ENCODE measurements at regions not wholly inside any gene's neighbourhood (a gene's known extent, or its start where the extent isn't known, plus 50 kb on each side); places are given as distances from the start of the nearest gene placed in this dataset.
"Not testable (repeated sequence)": the region's sequence is repeated elsewhere in the genome, so short reads cannot be mapped to it uniquely, and the experiment has no call there.

- Mint-ChIP-seq H3K27ac (no peak overlapping the region), H3K27me3 (no peaks in the 10 kb centered on the region), H3K36me3 (no peaks in the 10 kb centered on the region), H3K4me1 (no peaks in the 10 kb centered on the region), H3K9me3 (peaks cover 0 to 2% (median 0%) of the 10 kb centered on the region in 8 donors), H3K4me3 (no peak overlapping the region)
- POLR2A ChIA-PET (ENCODE audit: partially characterized antibody), result no interaction called here
- Histone ChIP-seq H3K4me1 (ENCODE audit: insufficient read depth, low read length) (no peaks in the 10 kb centered on the region), H3K36me3 (ENCODE audit: insufficient read depth, low read length) (no peaks in the 10 kb centered on the region), H3K4me3 (ENCODE audit: low read length in 2 of 2) (no peak overlapping the region), H3K9me3 (ENCODE audit: control insufficient read depth in 1 of 2, low read length in 2 of 2) (no peaks in the 10 kb centered on the region), H3K27me3 (ENCODE audit: insufficient read depth, low read length) (no peaks in the 10 kb centered on the region), H3K27ac (ENCODE audit: low read depth, low read length) (no peak overlapping the region)
- CTCF ChIA-PET (ENCODE audit: partially characterized antibody), result no interaction called here
- intact Hi-C loops (cut with micrococcal nuclease), result no loop called here
- no peak for DNase-seq
These were observed 891.8 kb upstream of the NDST4 start for GRCh38 chr4:116005037-116005805.

GRCh38 chr4:116001291-116001690, 887.9 kb upstream of the NDST4 start:
- CTCF ChIA-PET (ENCODE audit: partially characterized antibody), result no interaction called here
- intact Hi-C loops (cut with micrococcal nuclease), result no loop called here
- Histone ChIP-seq H3K27me3 (ENCODE audit: insufficient read depth, low read length) (no peaks in the 10 kb centered on the region), H3K27ac (ENCODE audit: low read depth, low read length) (no peak overlapping the region), H3K9me3 (ENCODE audit: control insufficient read depth in 1 of 2, low read length in 2 of 2) (no peaks in the 10 kb centered on the region), H3K4me3 (ENCODE audit: low read length in 2 of 2) (no peak overlapping the region), H3K36me3 (ENCODE audit: insufficient read depth, low read length) (no peaks in the 10 kb centered on the region), H3K4me1 (ENCODE audit: insufficient read depth, low read length) (no peaks in the 10 kb centered on the region)
- Mint-ChIP-seq H3K4me1 (no peaks in the 10 kb centered on the region), H3K9me3 (peaks cover 0 to 3% (median under 1%) of the 10 kb centered on the region in 8 donors), H3K27ac (no peak overlapping the region), H3K36me3 (no peaks in the 10 kb centered on the region), H3K4me3 (no peak overlapping the region), H3K27me3 (no peaks in the 10 kb centered on the region)
- no peak for DNase-seq
- POLR2A ChIA-PET (ENCODE audit: partially characterized antibody), result no interaction called here

DNA sequence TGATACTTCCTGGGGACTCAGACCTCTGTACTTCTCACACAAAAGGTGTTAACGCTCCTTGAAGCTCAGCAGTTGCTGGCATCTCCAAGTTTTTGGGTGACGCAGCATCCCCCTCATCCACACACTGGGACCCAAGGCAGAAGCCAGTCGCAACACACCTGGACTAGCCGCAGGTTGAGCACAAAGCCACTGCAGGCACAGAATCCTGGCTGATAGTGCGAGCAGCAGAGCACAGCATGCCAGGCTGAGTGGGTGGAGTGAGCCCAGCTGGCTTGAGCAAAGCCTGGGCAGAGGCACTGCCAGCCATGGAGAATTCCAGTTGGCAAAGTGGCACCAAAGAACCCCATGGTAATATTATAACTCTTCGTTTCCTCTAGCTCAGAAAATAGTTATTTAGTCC, 873.2 kb upstream of the NDST4 start:
- Mint-ChIP-seq H3K27ac (no peak overlapping the region), H3K4me3 (no peak overlapping the region), H3K36me3 (no peaks in the 10 kb centered on the region), H3K27me3 (no peaks in the 10 kb centered on the region), H3K9me3 (peaks cover 0 to 6% (median 0%) of the 10 kb centered on the region in 8 donors), H3K4me1 (no peaks in the 10 kb centered on the region)
- no peaks in the 10 kb centered on the region for H3K36me3 ChIP-seq (ENCODE audit: insufficient read depth, low read length)
- H3K27ac ChIP-seq (ENCODE audit: low read depth, low read length), result no peak overlapping the region
- ChIA-PET POLR2A (ENCODE audit: partially characterized antibody) (no interaction called here), CTCF (ENCODE audit: partially characterized antibody) (no interaction called here)
- H3K4me3 ChIP-seq (ENCODE audit: low read length in 2 of 2), result no peak overlapping the region
- no peaks in the 10 kb centered on the region for H3K9me3 ChIP-seq (ENCODE audit: control insufficient read depth in 1 of 2, low read length in 2 of 2)
- no peaks in the 10 kb centered on the region for H3K27me3 ChIP-seq (ENCODE audit: insufficient read depth, low read length)
- H3K4me1 ChIP-seq (ENCODE audit: insufficient read depth, low read length), result no peaks in the 10 kb centered on the region
- intact Hi-C loops (cut with micrococcal nuclease), result no loop called here
- DNase-seq, result no peak

DNA sequence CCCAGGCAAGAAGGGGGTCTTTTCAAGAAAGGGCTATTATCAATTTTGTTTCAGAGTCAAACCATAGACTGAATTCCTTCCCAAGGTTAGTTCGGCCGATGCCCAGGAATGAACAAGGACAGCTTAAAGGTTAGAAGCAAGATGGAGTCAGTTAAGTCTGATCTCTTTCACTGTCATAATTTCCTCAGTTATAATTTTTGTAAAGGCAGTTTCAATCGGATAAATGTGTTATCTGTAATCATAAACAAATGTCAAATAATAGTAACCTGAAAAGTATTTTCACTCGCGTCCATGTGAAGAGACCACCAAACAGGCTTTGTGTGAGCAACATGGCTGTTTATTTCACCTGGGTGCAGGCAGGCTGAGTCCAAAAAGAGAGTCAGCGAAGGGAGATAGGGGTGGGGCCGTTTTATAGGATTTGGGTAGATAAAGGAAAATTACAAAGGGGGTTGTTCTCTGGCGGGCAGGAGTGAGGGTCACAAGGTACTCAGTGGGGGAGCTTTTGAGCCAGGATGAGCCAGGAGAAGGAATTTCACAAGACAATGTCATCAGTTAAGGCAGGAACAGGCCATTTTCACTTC, 862.1 kb upstream of the NDST4 start:
- H3K27ac Mint-ChIP-seq; H3K9me3 ChIP-seq (ENCODE audit: control insufficient read depth in 1 of 2, low read length in 2 of 2); POLR2A ChIA-PET (ENCODE audit: partially characterized antibody); H3K27me3 Mint-ChIP-seq; H3K36me3 ChIP-seq (ENCODE audit: insufficient read depth, low read length); H3K27me3 ChIP-seq (ENCODE audit: insufficient read depth, low read length); H3K4me1 Mint-ChIP-seq; H3K9me3 Mint-ChIP-seq; H3K4me3 ChIP-seq (ENCODE audit: low read length in 2 of 2); H3K4me1 ChIP-seq (ENCODE audit: insufficient read depth, low read length); DNase-seq; intact Hi-C loops (cut with micrococcal nuclease); H3K4me3 Mint-ChIP-seq; CTCF ChIA-PET (ENCODE audit: partially characterized antibody); H3K27ac ChIP-seq (ENCODE audit: low read depth, low read length); H3K36me3 Mint-ChIP-seq: not testable (repeated sequence)

DNA sequence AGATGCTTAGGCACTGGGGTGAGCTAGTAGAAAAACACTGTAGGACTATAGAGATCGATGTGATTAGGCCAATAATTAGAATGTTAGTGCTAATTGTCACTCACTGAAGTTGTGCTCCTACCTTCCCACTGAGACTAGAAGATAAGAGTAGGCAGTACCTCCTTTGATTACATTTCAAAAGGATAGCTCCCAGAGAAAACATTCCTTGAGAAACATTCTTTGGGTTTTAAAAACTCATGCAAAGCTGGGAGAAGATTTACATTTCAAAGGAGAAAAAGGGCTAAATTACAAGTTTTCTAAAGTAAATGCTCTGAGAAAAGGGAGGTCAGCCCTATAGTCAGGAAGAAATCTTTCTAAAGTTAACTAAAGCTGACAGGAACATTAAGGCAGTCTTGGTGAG, 860.3 kb upstream of the NDST4 start:
- H3K4me3 ChIP-seq (ENCODE audit: low read length in 2 of 2), result no peak overlapping the region
- CTCF ChIA-PET (ENCODE audit: partially characterized antibody), result no interaction called here
- no peaks in the 10 kb centered on the region for H3K4me1 Mint-ChIP-seq
- no peaks in the 10 kb centered on the region for H3K9me3 ChIP-seq (ENCODE audit: control insufficient read depth in 1 of 2, low read length in 2 of 2)
- H3K27ac ChIP-seq (ENCODE audit: low read depth, low read length), result no peak overlapping the region
- H3K27ac Mint-ChIP-seq, result no peak overlapping the region
- H3K4me3 Mint-ChIP-seq, result no peak overlapping the region
- intact Hi-C loops (cut with micrococcal nuclease), result no loop called here
- no peaks in the 10 kb centered on the region for H3K36me3 Mint-ChIP-seq
- no peaks in the 10 kb centered on the region for H3K36me3 ChIP-seq (ENCODE audit: insufficient read depth, low read length)
- DNase-seq, result no peak
- H3K27me3 Mint-ChIP-seq, result no peaks in the 10 kb centered on the region
- H3K9me3 Mint-ChIP-seq, result peaks cover 0 to 1% (median 0%) of the 10 kb centered on the region in 8 donors
- POLR2A ChIA-PET (ENCODE audit: partially characterized antibody), result no interaction called here
- no peaks in the 10 kb centered on the region for H3K4me1 ChIP-seq (ENCODE audit: insufficient read depth, low read length)
- H3K27me3 ChIP-seq (ENCODE audit: insufficient read depth, low read length), result no peaks in the 10 kb centered on the region

DNA sequence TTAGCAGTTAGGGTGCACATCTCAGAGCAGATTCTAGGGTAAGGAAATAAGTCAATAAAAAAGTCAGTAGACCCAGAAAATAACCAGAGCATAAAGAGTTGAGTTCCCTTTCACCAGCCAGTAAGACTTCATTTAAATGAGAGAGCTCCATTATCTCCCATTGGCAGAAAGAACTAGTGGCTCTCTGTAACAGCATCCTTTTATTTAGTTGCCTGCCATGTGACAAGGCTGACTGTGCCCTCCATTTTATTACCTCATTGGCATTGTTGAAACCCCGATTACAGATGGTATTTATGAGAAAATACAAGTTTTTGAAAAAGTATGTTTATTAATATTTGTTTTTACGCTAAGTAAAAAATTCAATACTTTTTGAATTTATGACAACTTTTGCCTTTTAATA, 859.5 kb upstream of the NDST4 start:
- H3K4me3 ChIP-seq (ENCODE audit: low read length in 2 of 2), result no peak overlapping the region
- H3K4me1 ChIP-seq (ENCODE audit: insufficient read depth, low read length), result no peaks in the 10 kb centered on the region
- peaks cover 0 to 1% (median 0%) of the 10 kb centered on the region in 8 donors for H3K9me3 Mint-ChIP-seq

DNA sequence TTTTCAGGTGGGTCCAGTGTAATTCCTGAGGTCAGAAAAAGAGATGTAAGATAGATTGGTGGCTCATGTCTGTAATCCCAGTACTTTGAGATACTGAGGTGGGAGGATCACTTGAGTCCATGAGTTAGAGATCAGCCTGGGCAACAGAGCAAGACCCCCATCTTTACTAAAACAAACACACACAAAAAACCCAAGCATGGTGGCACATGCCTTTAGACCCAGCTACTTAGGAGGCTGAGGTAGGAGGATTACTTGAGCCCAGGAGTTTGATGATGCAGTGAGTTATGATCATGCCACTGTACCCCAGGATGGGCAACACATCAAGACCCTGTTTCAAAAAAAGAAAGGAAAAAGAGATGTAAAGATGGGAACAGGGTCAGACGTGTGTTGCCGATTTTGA, 857.4 kb upstream of the NDST4 start:
- Mint-ChIP-seq H3K36me3 (no peaks in the 10 kb centered on the region), H3K4me1 (no peaks in the 10 kb centered on the region), H3K27ac (peak overlapping the region in 1 of 7 donors; percentile 16), H3K9me3 (peaks cover 0 to 1% (median 0%) of the 10 kb centered on the region in 8 donors), H3K27me3 (no peaks in the 10 kb centered on the region), H3K4me3 (no peak overlapping the region)
- ChIA-PET POLR2A (ENCODE audit: partially characterized antibody) (no interaction called here), CTCF (ENCODE audit: partially characterized antibody) (no interaction called here)
- Histone ChIP-seq H3K4me1 (ENCODE audit: insufficient read depth, low read length) (no peaks in the 10 kb centered on the region), H3K27me3 (ENCODE audit: insufficient read depth, low read length) (no peaks in the 10 kb centered on the region), H3K4me3 (ENCODE audit: low read length in 2 of 2) (no peak overlapping the region), H3K36me3 (ENCODE audit: insufficient read depth, low read length) (no peaks in the 10 kb centered on the region), H3K9me3 (ENCODE audit: control insufficient read depth in 1 of 2, low read length in 2 of 2) (no peaks in the 10 kb centered on the region), H3K27ac (ENCODE audit: low read depth, low read length) (no peak overlapping the region)
- intact Hi-C loops (cut with micrococcal nuclease), result no loop called here
- no peak for DNase-seq

More for the DNA sequence above, 859.5 kb upstream of the NDST4 start:
- ChIA-PET POLR2A (ENCODE audit: partially characterized antibody) (no interaction called here), CTCF (ENCODE audit: partially characterized antibody) (no interaction called here)
- Histone ChIP-seq H3K27ac (ENCODE audit: low read depth, low read length) (no peak overlapping the region), H3K9me3 (ENCODE audit: control insufficient read depth in 1 of 2, low read length in 2 of 2) (no peaks in the 10 kb centered on the region), H3K36me3 (ENCODE audit: insufficient read depth, low read length) (no peaks in the 10 kb centered on the region), H3K27me3 (ENCODE audit: insufficient read depth, low read length) (no peaks in the 10 kb centered on the region)
- intact Hi-C loops (cut with micrococcal nuclease), result no loop called here
- Mint-ChIP-seq H3K36me3 (no peaks in the 10 kb centered on the region), H3K27me3 (no peaks in the 10 kb centered on the region), H3K4me1 (no peaks in the 10 kb centered on the region), H3K4me3 (no peak overlapping the region), H3K27ac (no peak overlapping the region)
- DNase-seq, result no peak
